GM21786 (cell line): ENCODE measurements at regions not wholly inside any gene's neighbourhood (a gene's known extent, or its start where the extent isn't known, plus 50 kb on each side); places are given as distances from the start of the nearest gene placed in this dataset.
"Not testable (repeated sequence)": the region's sequence is repeated elsewhere in the genome, so short reads cannot be mapped to it uniquely, and the experiment has no call there.

Experiments used
- ATAC-seq: cut with Tn5 transposase; IDR thresholded peaks from one replicate; pipeline ENCODE4 v1.9.1; 2021; ENCODE audit not compliant: unreplicated experiment

- ATAC-seq, result no peak
These were observed 137.4 kb upstream of the SATB1 start for GRCh38 chr3:18562364-18563154.

DNA sequence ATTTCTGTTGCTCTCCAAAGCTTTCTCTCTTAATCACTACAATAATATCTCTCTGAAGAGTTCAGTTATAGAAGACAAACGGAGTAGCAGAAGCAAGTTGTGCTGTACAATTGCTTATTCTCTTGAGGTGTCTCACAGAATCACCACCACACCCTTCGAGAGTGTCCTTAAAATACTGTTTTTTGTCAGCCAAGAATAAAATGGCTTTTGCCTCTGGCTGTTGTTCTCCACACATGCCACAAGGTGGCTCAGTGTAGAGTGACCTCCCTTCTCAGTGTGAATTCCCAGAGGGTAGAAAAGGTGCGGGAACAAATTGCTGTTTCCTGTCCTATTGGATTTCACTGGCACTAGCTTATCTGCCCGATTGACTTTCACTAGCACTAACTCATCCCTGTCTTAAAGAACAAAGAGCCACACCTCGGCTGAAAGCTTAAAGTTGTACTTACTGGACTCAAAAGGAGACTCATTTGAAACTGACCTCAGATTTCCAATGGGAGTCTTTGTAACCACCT lies 134.2 kb upstream of the SATB1 start:
- peak; percentile 70 for ATAC-seq

GRCh38 chr3:18558507-18558906 lies 133.4 kb upstream of the SATB1 start:
- ATAC-seq, result no peak

GRCh38 chr3:18557216-18557615 lies 132.1 kb upstream of the SATB1 start:
- no peak for ATAC-seq

- ATAC-seq, result peak; percentile 71
These were observed 131.5 kb upstream of the SATB1 start for GRCh38 chr3:18556503-18557135.

DNA sequence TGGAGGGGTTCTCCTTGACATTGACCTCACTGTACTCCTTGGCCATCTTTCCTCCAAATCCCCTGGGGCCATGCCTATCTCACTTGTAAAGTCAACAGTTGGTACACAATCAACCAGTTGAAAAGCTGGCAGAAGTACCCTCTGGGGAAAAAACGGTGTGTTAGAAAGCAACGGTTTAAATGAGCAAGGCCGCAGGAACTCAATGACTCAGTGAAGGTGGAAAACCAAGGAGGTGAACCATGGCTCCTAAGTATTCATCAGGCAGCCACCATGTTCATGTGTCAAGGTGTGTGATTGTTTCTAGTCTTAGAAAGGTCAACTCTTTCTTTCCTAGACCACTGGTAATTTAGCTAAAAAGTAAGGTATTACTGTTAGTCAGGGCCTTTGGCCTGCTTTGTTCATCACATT lies 130.9 kb upstream of the SATB1 start:
- ATAC-seq, result no peak

DNA sequence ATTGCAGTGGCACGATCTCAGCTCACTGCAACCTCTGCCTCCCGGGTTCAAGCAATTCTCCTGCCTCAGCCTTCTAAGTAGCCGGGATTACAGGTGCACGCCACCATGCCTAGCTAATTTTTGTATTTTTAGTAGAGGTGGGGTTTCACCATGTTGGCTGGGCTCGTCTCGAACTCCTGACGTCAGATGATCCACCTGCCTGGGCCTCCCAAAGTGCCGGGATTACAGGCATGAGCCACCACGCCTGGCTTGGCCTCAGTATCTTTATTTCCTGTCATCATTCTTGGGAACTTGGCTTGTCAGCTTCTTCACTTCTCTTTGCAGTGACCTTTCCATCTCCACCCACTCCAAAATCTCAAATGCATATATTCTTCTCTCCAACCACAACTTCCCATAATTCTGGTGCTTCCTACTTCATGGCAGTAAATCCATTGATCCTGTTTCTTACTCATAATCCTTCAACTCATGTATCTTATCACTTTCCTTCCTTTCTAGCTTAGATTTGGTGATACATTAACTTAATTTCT lies 127.5 kb upstream of the SATB1 start:
- ATAC-seq, result not testable (repeated sequence)

DNA sequence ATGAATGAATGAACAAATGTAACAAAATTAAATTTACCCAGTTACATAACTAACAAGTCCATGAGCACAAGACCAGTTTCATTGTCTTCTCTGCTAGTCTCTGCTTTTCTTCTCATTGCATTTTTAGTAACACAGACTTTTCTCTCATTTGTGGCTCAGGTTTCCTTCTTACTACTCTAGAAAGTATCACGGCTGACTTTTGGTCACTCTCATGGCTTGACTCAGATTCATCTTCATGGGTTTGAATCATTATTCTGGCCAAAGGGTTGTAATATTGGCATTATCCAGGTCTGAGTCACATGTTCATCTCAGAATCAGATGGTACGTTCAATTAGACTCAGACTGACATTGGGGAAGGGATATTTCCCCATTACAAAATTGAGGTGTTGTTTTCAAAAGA lies 121.5 kb upstream of the SATB1 start:
- no peak for ATAC-seq

DNA sequence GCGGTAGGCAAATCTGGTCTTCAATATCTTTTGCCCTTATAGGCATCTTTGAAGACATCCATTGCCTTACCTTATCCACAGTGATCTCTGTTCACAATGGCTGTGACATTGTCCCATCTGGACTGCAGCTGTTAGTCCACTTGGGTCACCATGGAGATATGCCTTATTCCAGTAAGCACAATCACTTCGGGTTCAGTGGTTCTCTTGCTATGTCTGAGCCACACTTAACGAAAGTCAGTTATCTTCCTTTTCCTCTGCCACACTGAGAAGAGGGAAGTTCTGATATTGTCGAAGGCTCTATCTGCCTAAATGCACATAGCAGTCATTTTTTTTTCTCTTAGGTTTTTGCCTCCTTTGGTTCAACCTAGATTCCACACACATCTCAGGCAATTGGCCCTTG lies 119.0 kb upstream of the SATB1 start:
- no peak for ATAC-seq

DNA sequence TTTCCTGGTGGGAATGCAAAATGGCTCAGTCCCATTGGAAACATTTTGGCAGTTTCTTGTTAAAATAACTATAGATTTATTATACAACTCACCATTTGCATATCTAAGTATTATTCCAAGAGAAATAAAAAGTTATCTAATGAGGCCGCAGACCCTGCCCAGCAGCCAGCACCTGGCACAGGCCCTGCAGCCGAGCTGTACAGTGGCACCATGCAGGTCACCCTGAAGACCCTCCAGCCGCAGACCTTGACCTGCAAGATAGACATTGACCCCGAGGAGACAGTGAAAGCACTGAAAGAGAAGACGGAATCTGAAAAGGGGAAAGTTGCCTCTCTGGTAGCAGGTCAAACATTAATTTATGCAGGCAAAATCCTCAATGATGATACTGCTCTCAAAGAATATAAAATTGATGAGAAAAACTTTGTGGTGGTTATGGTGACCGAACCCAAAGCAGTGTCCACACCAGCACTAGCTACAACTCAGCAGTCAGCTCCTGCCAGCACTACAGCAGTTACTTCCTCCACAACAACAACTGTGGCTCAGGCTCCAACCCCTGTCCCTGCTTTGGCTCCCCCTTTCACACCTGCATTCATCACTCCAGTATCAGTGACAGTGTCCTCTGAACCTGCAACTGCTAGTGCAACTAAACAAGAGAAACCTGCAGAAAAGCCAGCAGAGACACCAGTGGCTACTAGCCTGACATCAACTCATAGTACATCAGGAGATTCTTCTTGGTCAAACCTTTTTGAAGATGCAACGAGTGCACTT lies 113.5 kb upstream of the SATB1 start:
- no peak for ATAC-seq

DNA sequence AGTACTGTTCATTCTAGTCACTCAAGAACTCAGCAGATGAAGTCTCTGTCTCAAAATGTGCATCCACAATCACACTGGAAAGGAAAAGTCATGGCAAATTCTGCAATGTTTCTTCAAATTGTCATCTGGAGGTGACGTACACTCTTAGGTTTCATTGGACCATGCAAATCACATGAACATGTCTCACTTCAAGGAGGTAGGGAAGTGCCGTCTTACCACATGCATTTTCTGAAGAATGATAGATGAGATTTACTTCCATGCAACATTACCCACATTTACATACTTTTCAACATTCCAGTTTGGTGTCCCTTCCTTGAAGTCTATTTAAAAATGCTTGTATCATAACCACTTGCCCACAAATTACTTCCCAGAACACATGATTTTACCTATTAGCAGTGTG lies 107.9 kb upstream of the SATB1 start:
- no peak for ATAC-seq

DNA sequence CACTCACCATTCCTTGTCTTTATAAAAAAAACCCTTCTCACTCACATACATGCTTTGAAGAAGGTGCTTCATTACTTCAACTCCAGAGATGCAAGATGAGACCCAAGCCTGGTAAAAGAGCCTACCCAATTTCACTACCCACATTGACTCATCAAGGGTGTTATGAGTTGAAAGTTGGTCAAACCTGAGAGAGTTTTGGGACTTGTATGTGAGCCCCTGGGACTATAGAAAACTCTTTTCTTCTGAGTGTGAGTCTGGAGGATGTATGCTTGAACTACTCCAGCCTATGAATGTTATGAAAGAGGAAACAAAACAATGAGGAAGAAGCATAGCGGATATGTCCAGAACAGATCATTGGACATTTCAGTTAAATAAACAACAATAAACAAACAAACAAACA lies 106.5 kb upstream of the SATB1 start:
- peak; percentile 86 for ATAC-seq

DNA sequence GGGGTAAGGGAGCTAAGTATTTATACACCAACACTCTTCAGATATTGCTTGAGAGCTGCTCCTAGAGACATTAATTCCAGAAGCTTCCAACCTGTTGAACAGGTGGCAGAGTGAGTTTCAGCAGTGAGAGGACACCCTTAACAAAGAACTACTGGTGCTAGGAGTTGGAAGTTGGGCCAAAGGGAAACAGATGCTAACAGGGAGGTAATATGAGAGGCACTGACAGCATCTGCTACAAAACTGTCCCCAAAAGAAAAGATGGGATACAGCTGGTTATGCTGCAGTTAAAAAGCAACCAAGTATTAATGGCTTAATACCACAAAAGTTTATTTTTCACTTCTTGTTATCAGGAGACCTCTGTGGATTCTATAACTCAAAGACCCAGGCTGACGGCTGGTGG lies 104.5 kb upstream of the SATB1 start:
- no peak for ATAC-seq

- ATAC-seq, result no peak
These were observed 102.6 kb upstream of the SATB1 start for GRCh38 chr3:18527691-18528090.

- no peak for ATAC-seq
These were observed 101.5 kb upstream of the SATB1 start for GRCh38 chr3:18526667-18527066.

GRCh38 chr3:18516170-18516569 lies 91.0 kb upstream of the SATB1 start:
- not testable (repeated sequence) for ATAC-seq

- no peak for ATAC-seq
These were observed 88.0 kb upstream of the SATB1 start for GRCh38 chr3:18513091-18513490.

DNA sequence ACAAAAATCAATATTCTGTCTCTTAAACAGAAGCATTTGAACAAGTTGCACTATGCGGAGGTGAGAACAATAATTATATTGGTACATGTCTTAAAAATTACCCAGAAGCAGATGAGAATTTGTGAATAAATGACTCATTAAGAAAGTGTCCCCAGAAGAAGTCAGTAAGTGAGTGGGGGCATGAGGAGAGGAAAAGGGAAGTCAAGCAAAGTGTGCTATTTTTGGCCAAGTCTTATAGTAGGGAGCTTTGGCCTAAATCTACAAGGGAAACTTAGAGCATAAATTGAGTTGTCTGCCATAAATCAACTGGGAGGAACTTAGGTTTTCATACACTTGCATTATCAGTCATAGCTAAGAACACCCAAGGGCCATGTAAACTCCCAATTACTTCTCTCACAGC lies 86.9 kb upstream of the SATB1 start:
- ATAC-seq, result no peak

- ATAC-seq, result no peak
These were observed 85.8 kb upstream of the SATB1 start for GRCh38 chr3:18510947-18511346.

GRCh38 chr3:18507333-18507732 lies 82.2 kb upstream of the SATB1 start:
- ATAC-seq, result no peak

DNA sequence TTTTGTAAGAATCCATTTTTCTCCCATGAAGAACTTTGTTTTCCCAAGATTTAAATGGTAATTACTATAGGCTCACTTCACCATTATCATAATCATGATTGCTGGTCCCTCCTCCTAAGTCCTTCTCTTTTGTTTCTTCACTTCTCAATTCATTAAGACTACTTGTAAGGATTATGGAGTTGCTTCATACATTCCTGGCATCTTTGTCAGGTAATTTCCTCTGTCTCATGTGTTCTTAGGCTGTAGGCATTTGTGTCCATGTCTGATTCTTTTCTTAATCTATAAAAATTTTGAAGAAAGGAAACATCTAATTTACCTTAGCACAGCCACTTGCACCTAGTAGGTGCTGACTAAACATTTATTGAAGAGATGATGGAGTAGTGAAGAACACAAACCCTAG lies 79.9 kb upstream of the SATB1 start:
- no peak for ATAC-seq
